Adrenal gland (tissue), 9 donors: ENCODE measurements at regions not wholly inside any gene's neighbourhood (a gene's known extent, or its start where the extent isn't known, plus 50 kb on each side); places are given as distances from the start of the nearest gene placed in this dataset.

ENCODE experiments used
- DNase-seq, 7 donors: peaks; one replicate each; pipeline ENCODE4 v3.0.0-alpha.2; 2019 to 2020
- H3K27ac ChIP-seq, 5 donors: fragments of 200-600 bp; sonication (generic) in 4 of 5; 1 replicate in 3 of 5; 2 replicates in 2 of 5; pipeline versions ENCODE4 v1.5.1 to v1.8.0; 2016 to 2020; ENCODE audit warnings: mild to moderate bottlenecking in 1 of 5
- H3K27me3 ChIP-seq: fragments of 200-600 bp; 2 replicates; pipeline ENCODE4 v1.8.0; 2021
- H3K36me3 ChIP-seq, 2 donors: fragments of 200-600 bp; replicated peaks in 1 of 2; 1 replicate in 1 of 2; 2 replicates in 1 of 2; pipeline versions ENCODE4 v1.5.1 to v1.8.0; 2018 to 2022
- H3K4me1 ChIP-seq, 2 donors: fragments of 200-600 bp; replicated peaks in 1 of 2; 1 replicate in 1 of 2; 2 replicates in 1 of 2; pipeline versions ENCODE4 v1.5.1 to v1.8.0; 2018 to 2021
- H3K4me3 ChIP-seq, 4 donors: fragments of 200-600 bp; sonication (generic) in 3 of 4; one replicate each; pipeline ENCODE4 v1.5.1; 2016 to 2018
- H3K9me3 ChIP-seq, 3 donors: fragments of 200-600 bp; sonication (generic) in 1 of 3; replicated peaks in 1 of 3; 1 replicate in 2 of 3; 2 replicates in 1 of 3; pipeline versions ENCODE4 v1.5.1 to v1.8.0; 2016 to 2021
- POLR2A ChIP-seq, 2 donors: fragments of 450-650 bp; IDR thresholded peaks; one replicate each; pipeline ENCODE4 v1.6.1; 2017; ENCODE audit warnings: antibody characterized with exemption in 2 of 2, mild to moderate bottlenecking in 2 of 2, moderate library complexity in 1 of 2
- WGBS, 4 donors: extraction: QIAGEN DNeasy Blood & Tissue Kit in 2 of 4; methylation state at CpG; one replicate each; pipeline versions ENCODE4 v1.1.5 to v1.1.7; 2013 to 2017; 5-methylcytosine and 5-hydroxymethylcytosine counted together
- intact Hi-C, 2 donors: fragments of 100-400 bp; cut with DNase I; formaldehyde crosslinking; loops; one replicate each; pipeline versions ENCODE4 v1.14.1 to v1.15.0; 2022 to 2023
- TF ChIP-seq, protein P1 (sequence below), 6 experiments: fragments of 450-650 bp in 4 of 6; fragments of 200-600 bp in 2 of 6; sonication (generic) in 1 of 6; IDR thresholded peaks; 1 replicate in 5 of 6; 2 replicates in 1 of 6; pipeline versions ENCODE4 v1.5.1 to v1.8.0; 2016 to 2021; ENCODE audit warnings: antibody characterized with exemption in 6 of 6, mild to moderate bottlenecking in 2 of 6, moderate library complexity in 1 of 6
- donor health status: healthy with polysubstance abuse.
- donor health status: Bipolar disorder and iron deficiency.
- donor health status: DM: yes; HTN: yes; CAD: no.
- donor health status: DM: no; HTN: no; CAD: no.
- donor health status: DM: no; HTN: no; CAD: no.

DNA sequence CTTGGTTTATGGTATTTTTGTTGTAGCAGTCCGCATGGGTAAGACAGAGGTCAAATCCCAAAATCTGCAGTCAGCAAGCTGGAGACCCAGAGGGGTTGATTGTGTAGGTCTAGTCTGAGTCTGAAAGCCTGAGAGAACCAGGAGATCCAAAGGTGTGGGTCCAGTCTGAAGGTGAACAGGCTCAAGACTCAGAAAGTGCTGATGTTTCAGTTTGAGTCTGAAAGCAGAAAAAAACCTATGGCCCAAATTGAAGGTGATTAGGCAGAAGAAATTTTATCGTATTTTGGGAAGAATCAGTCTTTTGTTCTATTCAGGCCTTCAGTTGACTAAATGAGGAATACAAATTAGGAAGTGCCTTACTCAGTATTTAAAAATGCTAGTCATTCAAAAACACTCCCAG lies 807.8 kb upstream of the FOXG1 start:
- TF ChIP-seq, protein P1, sequence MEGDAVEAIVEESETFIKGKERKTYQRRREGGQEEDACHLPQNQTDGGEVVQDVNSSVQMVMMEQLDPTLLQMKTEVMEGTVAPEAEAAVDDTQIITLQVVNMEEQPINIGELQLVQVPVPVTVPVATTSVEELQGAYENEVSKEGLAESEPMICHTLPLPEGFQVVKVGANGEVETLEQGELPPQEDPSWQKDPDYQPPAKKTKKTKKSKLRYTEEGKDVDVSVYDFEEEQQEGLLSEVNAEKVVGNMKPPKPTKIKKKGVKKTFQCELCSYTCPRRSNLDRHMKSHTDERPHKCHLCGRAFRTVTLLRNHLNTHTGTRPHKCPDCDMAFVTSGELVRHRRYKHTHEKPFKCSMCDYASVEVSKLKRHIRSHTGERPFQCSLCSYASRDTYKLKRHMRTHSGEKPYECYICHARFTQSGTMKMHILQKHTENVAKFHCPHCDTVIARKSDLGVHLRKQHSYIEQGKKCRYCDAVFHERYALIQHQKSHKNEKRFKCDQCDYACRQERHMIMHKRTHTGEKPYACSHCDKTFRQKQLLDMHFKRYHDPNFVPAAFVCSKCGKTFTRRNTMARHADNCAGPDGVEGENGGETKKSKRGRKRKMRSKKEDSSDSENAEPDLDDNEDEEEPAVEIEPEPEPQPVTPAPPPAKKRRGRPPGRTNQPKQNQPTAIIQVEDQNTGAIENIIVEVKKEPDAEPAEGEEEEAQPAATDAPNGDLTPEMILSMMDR (IDR thresholded peaks at IDR 0.05): no peak
- no peaks in the 10 kb centered on the region for H3K36me3 ChIP-seq
- DNase-seq: no peak
- H3K9me3 ChIP-seq: no peaks in the 10 kb centered on the region
- H3K27ac ChIP-seq: no peak overlapping the region
- intact Hi-C loops: no loop called here
- no peaks in the 10 kb centered on the region for H3K4me1 ChIP-seq
- no peak overlapping the region for H3K4me3 ChIP-seq
- WGBS, 4 donors: 70 to 77% (median 74%) methylated on average over 2 of the region's 2 CpGs
- H3K27me3 ChIP-seq: no peaks in the 10 kb centered on the region

DNA sequence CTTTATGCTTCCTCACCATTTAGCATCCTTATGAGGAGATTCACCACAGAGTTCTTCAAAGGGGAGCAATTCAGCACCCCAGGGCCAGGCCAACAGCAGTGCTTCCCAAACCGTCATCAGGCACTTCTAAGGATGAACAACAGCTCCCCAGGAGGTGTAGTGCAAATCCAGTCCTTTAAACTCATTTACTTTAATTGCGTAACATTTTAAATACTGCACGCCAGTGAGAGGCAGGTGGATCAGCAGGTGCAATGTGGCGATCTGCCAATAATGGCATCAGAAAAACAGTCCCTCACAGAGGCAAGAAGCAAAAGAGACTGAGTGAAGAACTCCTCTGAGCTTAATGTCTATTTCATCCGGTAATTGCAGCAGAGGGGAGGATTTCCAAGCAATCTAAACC lies 770.9 kb upstream of the FOXG1 start:
- no peaks in the 10 kb centered on the region for H3K9me3 ChIP-seq
- no peaks in the 10 kb centered on the region for H3K27me3 ChIP-seq
- H3K4me3 ChIP-seq: no peak overlapping the region
- intact Hi-C loops: no loop called here
- 67 to 79% (median 72%) methylated on average over 5 of the region's 5 CpGs for WGBS, 4 donors
- no peaks in the 10 kb centered on the region for H3K36me3 ChIP-seq
- TF ChIP-seq, protein P1 (IDR thresholded peaks at IDR 0.05): no peak
- no peak for TF ChIP-seq POLR2A (IDR thresholded peaks at IDR 0.05)
- DNase-seq: no peak
- no peaks in the 10 kb centered on the region for H3K4me1 ChIP-seq
- H3K27ac ChIP-seq: no peak overlapping the region

DNA sequence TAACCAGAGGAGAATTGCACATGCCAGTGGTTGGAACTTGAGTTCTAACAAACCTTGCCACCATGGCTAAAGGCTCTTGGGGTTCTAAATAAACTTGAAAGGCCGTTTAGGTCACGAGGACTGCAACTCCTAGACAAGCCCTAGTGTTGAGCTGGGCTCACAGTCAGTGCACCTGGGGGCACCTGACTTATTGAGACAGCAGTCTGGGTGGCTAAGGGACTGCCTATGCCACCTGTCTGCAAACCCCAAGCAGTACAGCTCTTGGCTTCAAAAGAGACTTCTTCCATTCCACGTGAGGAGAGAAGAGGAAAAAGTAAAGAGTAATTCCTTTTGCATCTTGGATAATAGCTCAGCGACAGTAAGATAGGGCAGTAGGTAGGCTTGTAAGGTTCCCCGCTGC lies 765.6 kb upstream of the FOXG1 start:
- TF ChIP-seq, protein P1 (IDR thresholded peaks at IDR 0.05): no peak
- TF ChIP-seq POLR2A (IDR thresholded peaks at IDR 0.05): no peak
- WGBS, 4 donors: 72 to 95% (median 77%) methylated on average over 4 to 5 of the region's 5 CpGs
- intact Hi-C loops: no loop called here

DNA sequence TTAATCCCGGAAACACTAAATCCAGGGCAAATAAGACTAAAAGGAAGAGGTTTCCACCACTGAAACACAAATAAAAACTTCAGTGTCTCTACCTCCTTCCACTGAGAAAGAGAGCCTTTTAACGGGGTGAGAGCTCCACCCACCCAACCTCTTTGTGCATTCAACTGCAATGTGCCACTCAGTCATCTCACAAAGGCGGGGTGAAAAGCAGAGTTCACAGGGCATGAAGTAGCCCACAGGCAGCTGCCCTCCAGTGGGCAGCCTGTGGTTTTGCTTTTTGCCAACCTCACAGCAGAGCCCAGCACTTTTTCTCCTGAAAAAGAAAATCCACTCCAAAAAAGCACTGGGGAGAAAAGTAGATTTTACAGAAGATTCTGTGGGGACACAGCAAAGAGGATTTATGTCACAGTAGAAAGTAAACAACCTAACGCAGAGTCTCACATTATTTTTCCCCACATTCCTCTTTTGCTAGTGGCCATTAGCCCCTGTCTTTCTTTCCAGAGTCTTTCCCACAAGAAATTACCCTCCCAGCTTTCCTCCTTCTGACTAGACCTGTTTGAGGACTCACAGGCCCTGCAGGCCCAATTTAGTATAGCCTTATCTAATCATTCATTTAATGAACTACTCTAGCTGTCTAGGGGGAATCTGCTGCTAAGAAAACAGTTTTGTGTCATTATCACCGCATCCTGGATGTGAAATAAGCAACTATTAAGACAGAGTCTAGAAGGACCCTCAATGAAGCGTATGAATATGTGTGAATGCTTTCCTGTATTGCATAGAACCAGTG lies 753.8 kb upstream of the FOXG1 start:
- Histone ChIP-seq H3K27me3 (no peaks in the 10 kb centered on the region), H3K4me3 (no peak overlapping the region), H3K27ac (no peak overlapping the region), H3K36me3 (no peaks in the 10 kb centered on the region), H3K4me1 (no peaks in the 10 kb centered on the region), H3K9me3 (no peaks in the 10 kb centered on the region)
- intact Hi-C loops: no loop called here
- WGBS, 4 donors: 63 to 73% (median 66%) methylated on average over 6 of the region's 6 CpGs
- no peak for DNase-seq
- no peak for TF ChIP-seq POLR2A (IDR thresholded peaks at IDR 0.05)
- TF ChIP-seq, protein P1 (IDR thresholded peaks at IDR 0.05): no peak

More for the DNA sequence above, 765.6 kb upstream of the FOXG1 start:
- Histone ChIP-seq H3K36me3 (no peaks in the 10 kb centered on the region), H3K4me3 (no peak overlapping the region), H3K27ac (no peak overlapping the region), H3K27me3 (no peaks in the 10 kb centered on the region), H3K4me1 (no peaks in the 10 kb centered on the region), H3K9me3 (no peaks in the 10 kb centered on the region)
- DNase-seq: no peak
